ENCODE measurements at regions not wholly inside any gene's neighbourhood (a gene's known extent, or its start where the extent isn't known, plus 50 kb on each side); places are given as distances from the start of the nearest gene placed in this dataset.

- FAIRE-seq, result no peak
- no peak for DNase-seq (ENCODE audit: insufficient read length, low spot score)
- TF ChIP-seq TAF1 (IDR thresholded peaks at IDR 0.05; ENCODE audit: low read depth, low read length) (no peak), POLR2A (IDR thresholded peaks at IDR 0.05; ENCODE audit: low read depth, low read length) (no peak), PAX5 (IDR thresholded peaks at IDR 0.05; ENCODE audit: insufficient read depth, low read length, severe bottlenecking) (no peak), SPI1 (IDR thresholded peaks at IDR 0.05; ENCODE audit: low read depth, low read length) (no peak), POU2F2 (IDR thresholded peaks at IDR 0.05; ENCODE audit: low read depth, low read length) (no peak), POLR2AphosphoS5 (IDR thresholded peaks at IDR 0.05; ENCODE audit: low read depth, low read length) (no peak)
These were observed 77.4 kb downstream of the INHBB start for GRCh38 chr2:120423167-120423943.

- FAIRE-seq (no peak), DNase-seq (ENCODE audit: insufficient read length, low spot score) (no peak)
- TF ChIP-seq POLR2AphosphoS5 (IDR thresholded peaks at IDR 0.05; ENCODE audit: low read depth, low read length) (no peak), PAX5 (IDR thresholded peaks at IDR 0.05; ENCODE audit: insufficient read depth, low read length, severe bottlenecking) (no peak)
These were observed 78.4 kb downstream of the INHBB start for GRCh38 chr2:120424274-120424796.

GRCh38 chr2:120425014-120425413 lies 79.1 kb downstream of the INHBB start:
- DNase-seq (ENCODE audit: insufficient read length, low spot score), result no peak

GRCh38 chr2:120428748-120429147 lies 82.8 kb downstream of the INHBB start:
- TF ChIP-seq PAX5 (IDR thresholded peaks at IDR 0.05; ENCODE audit: insufficient read depth, low read length, severe bottlenecking) (no peak), POLR2AphosphoS5 (IDR thresholded peaks at IDR 0.05; ENCODE audit: low read depth, low read length) (no peak), POU2F2 (IDR thresholded peaks at IDR 0.05; ENCODE audit: low read depth, low read length) (no peak), POLR2A (IDR thresholded peaks at IDR 0.05; ENCODE audit: low read depth, low read length) (no peak), SPI1 (IDR thresholded peaks at IDR 0.05; ENCODE audit: low read depth, low read length) (no peak), TAF1 (IDR thresholded peaks at IDR 0.05; ENCODE audit: low read depth, low read length) (no peak)
- no peak for FAIRE-seq
- no peak for DNase-seq (ENCODE audit: insufficient read length, low spot score)

More at GRCh38 chr2:120425014-120425413, 79.1 kb downstream of the INHBB start:
- FAIRE-seq, result no peak
- no peak for TF ChIP-seq POLR2AphosphoS5 (IDR thresholded peaks at IDR 0.05; ENCODE audit: low read depth, low read length)
- no peak for TF ChIP-seq SPI1 (IDR thresholded peaks at IDR 0.05; ENCODE audit: low read depth, low read length)
- no peak for TF ChIP-seq PAX5 (IDR thresholded peaks at IDR 0.05; ENCODE audit: insufficient read depth, low read length, severe bottlenecking)
- no peak for TF ChIP-seq POU2F2 (IDR thresholded peaks at IDR 0.05; ENCODE audit: low read depth, low read length)
- no peak for TF ChIP-seq POLR2A (IDR thresholded peaks at IDR 0.05; ENCODE audit: low read depth, low read length)
- no peak for TF ChIP-seq TAF1 (IDR thresholded peaks at IDR 0.05; ENCODE audit: low read depth, low read length)

GRCh38 chr2:120429586-120430500 lies 83.9 kb downstream of the INHBB start:
- DNase-seq (ENCODE audit: insufficient read length, low spot score), result no peak
- no peak for TF ChIP-seq POLR2AphosphoS5 (IDR thresholded peaks at IDR 0.05; ENCODE audit: low read depth, low read length)
- no peak for TF ChIP-seq TAF1 (IDR thresholded peaks at IDR 0.05; ENCODE audit: low read depth, low read length)
- TF ChIP-seq POLR2A (IDR thresholded peaks at IDR 0.05; ENCODE audit: low read depth, low read length), result no peak
- TF ChIP-seq PAX5 (IDR thresholded peaks at IDR 0.05; ENCODE audit: insufficient read depth, low read length, severe bottlenecking), result no peak
- TF ChIP-seq POU2F2 (IDR thresholded peaks at IDR 0.05; ENCODE audit: low read depth, low read length), result no peak
- TF ChIP-seq SPI1 (IDR thresholded peaks at IDR 0.05; ENCODE audit: low read depth, low read length), result no peak
- FAIRE-seq, result no peak

- DNase-seq (ENCODE audit: insufficient read length, low spot score), result no peak
- no peak for TF ChIP-seq PAX5 (IDR thresholded peaks at IDR 0.05; ENCODE audit: insufficient read depth, low read length, severe bottlenecking)
- no peak for TF ChIP-seq SPI1 (IDR thresholded peaks at IDR 0.05; ENCODE audit: low read depth, low read length)
- no peak for TF ChIP-seq POLR2A (IDR thresholded peaks at IDR 0.05; ENCODE audit: low read depth, low read length)
- TF ChIP-seq TAF1 (IDR thresholded peaks at IDR 0.05; ENCODE audit: low read depth, low read length), result no peak
- TF ChIP-seq POU2F2 (IDR thresholded peaks at IDR 0.05; ENCODE audit: low read depth, low read length), result no peak
- TF ChIP-seq POLR2AphosphoS5 (IDR thresholded peaks at IDR 0.05; ENCODE audit: low read depth, low read length), result no peak
- FAIRE-seq, result no peak
These were observed 84.5 kb downstream of the INHBB start for GRCh38 chr2:120430501-120430830.

- TF ChIP-seq PAX5 (IDR thresholded peaks at IDR 0.05; ENCODE audit: insufficient read depth, low read length, severe bottlenecking), result no peak
- TF ChIP-seq POLR2A (IDR thresholded peaks at IDR 0.05; ENCODE audit: low read depth, low read length), result no peak
- FAIRE-seq (no peak), DNase-seq (ENCODE audit: insufficient read length, low spot score) (no peak)
These were observed 85.0 kb downstream of the INHBB start for GRCh38 chr2:120430957-120431356.

- DNase-seq (ENCODE audit: insufficient read length, low spot score) (no peak), FAIRE-seq (no peak)
- no peak for TF ChIP-seq TAF1 (IDR thresholded peaks at IDR 0.05; ENCODE audit: low read depth, low read length)
- no peak for TF ChIP-seq POLR2AphosphoS5 (IDR thresholded peaks at IDR 0.05; ENCODE audit: low read depth, low read length)
These were observed 85.7 kb downstream of the INHBB start for GRCh38 chr2:120431386-120432292.

Measured in GM12891 (cell line).